Adrenal gland (tissue), 9 donors: ENCODE measurements at regions not wholly inside any gene's neighbourhood (a gene's known extent, or its start where the extent isn't known, plus 50 kb on each side); places are given as distances from the start of the nearest gene placed in this dataset.

ENCODE experiments used
- DNase-seq, 7 donors: peaks; one replicate each; pipeline ENCODE4 v3.0.0-alpha.2; 2019 to 2020
- H3K27ac ChIP-seq, 5 donors: fragments of 200-600 bp; sonication (generic) in 4 of 5; 1 replicate in 3 of 5; 2 replicates in 2 of 5; pipeline versions ENCODE4 v1.5.1 to v1.8.0; 2016 to 2020; ENCODE audit warnings: mild to moderate bottlenecking in 1 of 5
- H3K27me3 ChIP-seq: fragments of 200-600 bp; 2 replicates; pipeline ENCODE4 v1.8.0; 2021
- H3K36me3 ChIP-seq, 2 donors: fragments of 200-600 bp; replicated peaks in 1 of 2; 1 replicate in 1 of 2; 2 replicates in 1 of 2; pipeline versions ENCODE4 v1.5.1 to v1.8.0; 2018 to 2022
- H3K4me1 ChIP-seq, 2 donors: fragments of 200-600 bp; replicated peaks in 1 of 2; 1 replicate in 1 of 2; 2 replicates in 1 of 2; pipeline versions ENCODE4 v1.5.1 to v1.8.0; 2018 to 2021
- H3K4me3 ChIP-seq, 4 donors: fragments of 200-600 bp; sonication (generic) in 3 of 4; one replicate each; pipeline ENCODE4 v1.5.1; 2016 to 2018
- H3K9me3 ChIP-seq, 3 donors: fragments of 200-600 bp; sonication (generic) in 1 of 3; replicated peaks in 1 of 3; 1 replicate in 2 of 3; 2 replicates in 1 of 3; pipeline versions ENCODE4 v1.5.1 to v1.8.0; 2016 to 2021
- POLR2A ChIP-seq, 2 donors: fragments of 450-650 bp; IDR thresholded peaks; one replicate each; pipeline ENCODE4 v1.6.1; 2017; ENCODE audit warnings: antibody characterized with exemption in 2 of 2, mild to moderate bottlenecking in 2 of 2, moderate library complexity in 1 of 2
- WGBS, 4 donors: extraction: QIAGEN DNeasy Blood & Tissue Kit in 2 of 4; methylation state at CpG; one replicate each; pipeline versions ENCODE4 v1.1.5 to v1.1.7; 2013 to 2017; 5-methylcytosine and 5-hydroxymethylcytosine counted together
- intact Hi-C, 2 donors: fragments of 100-400 bp; cut with DNase I; formaldehyde crosslinking; loops; one replicate each; pipeline versions ENCODE4 v1.14.1 to v1.15.0; 2022 to 2023
- TF ChIP-seq, protein P1 (sequence below), 6 experiments: fragments of 450-650 bp in 4 of 6; fragments of 200-600 bp in 2 of 6; sonication (generic) in 1 of 6; IDR thresholded peaks; 1 replicate in 5 of 6; 2 replicates in 1 of 6; pipeline versions ENCODE4 v1.5.1 to v1.8.0; 2016 to 2021; ENCODE audit warnings: antibody characterized with exemption in 6 of 6, mild to moderate bottlenecking in 2 of 6, moderate library complexity in 1 of 6
- donor health status: healthy with polysubstance abuse.
- donor health status: Bipolar disorder and iron deficiency.
- donor health status: DM: yes; HTN: yes; CAD: no.
- donor health status: DM: no; HTN: no; CAD: no.
- donor health status: DM: no; HTN: no; CAD: no.

DNA sequence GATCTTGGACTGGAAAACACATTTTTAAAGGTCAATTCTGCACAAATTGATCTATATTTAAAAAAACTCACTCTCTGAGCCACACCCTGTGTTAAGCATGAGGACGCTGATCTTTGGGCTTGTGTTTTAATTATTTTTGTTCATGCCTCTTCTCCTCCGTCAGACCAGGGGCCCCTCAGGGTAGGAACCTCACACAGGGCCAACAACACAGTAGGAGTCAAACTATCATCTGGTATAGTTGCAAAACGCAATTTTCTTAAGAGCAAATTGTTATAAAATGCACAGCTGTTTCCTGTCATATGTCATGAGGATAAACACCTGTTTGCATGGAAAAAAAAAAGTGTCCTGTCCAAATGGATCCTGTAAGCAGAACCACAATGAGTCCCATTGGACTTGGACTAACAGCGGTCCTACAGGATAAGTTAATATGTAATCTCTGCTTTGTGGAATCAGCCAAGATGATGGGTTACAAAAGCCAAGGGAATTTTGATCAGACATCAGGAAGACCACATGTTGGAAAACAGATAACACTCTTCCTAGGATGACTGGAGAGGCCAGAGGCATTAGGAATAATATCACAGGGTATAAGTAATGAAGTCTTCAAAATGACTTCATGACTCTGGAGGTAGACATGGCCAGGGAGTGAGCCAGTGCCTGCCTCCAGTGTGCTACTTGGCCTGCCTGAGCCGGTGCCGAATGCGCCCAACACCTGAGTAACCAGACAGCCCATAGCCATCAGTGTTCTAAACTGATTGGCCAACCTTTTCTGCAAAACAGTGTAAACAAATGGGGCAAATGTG lies 184.9 kb upstream of the ADCY1 start:
- no peaks in the 10 kb centered on the region for H3K36me3 ChIP-seq
- no peak for DNase-seq
- no peaks in the 10 kb centered on the region for H3K27me3 ChIP-seq
- 72 to 82% (median 81%) methylated on average over 7 of the region's 7 CpGs for WGBS, 4 donors
- H3K9me3 ChIP-seq = no peaks in the 10 kb centered on the region
- no peaks in the 10 kb centered on the region for H3K4me1 ChIP-seq
- no peak overlapping the region for H3K27ac ChIP-seq
- TF ChIP-seq, protein P1, sequence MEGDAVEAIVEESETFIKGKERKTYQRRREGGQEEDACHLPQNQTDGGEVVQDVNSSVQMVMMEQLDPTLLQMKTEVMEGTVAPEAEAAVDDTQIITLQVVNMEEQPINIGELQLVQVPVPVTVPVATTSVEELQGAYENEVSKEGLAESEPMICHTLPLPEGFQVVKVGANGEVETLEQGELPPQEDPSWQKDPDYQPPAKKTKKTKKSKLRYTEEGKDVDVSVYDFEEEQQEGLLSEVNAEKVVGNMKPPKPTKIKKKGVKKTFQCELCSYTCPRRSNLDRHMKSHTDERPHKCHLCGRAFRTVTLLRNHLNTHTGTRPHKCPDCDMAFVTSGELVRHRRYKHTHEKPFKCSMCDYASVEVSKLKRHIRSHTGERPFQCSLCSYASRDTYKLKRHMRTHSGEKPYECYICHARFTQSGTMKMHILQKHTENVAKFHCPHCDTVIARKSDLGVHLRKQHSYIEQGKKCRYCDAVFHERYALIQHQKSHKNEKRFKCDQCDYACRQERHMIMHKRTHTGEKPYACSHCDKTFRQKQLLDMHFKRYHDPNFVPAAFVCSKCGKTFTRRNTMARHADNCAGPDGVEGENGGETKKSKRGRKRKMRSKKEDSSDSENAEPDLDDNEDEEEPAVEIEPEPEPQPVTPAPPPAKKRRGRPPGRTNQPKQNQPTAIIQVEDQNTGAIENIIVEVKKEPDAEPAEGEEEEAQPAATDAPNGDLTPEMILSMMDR (IDR thresholded peaks at IDR 0.05) = no peak
- TF ChIP-seq POLR2A (IDR thresholded peaks at IDR 0.05) = no peak
- intact Hi-C loops = no loop called here
- no peak overlapping the region for H3K4me3 ChIP-seq

GRCh38 chr7:45390180-45390579 lies 184.0 kb upstream of the ADCY1 start:
- Histone ChIP-seq H3K4me1 (no peaks in the 10 kb centered on the region), H3K36me3 (no peaks in the 10 kb centered on the region), H3K27ac (no peak overlapping the region), H3K4me3 (no peak overlapping the region), H3K27me3 (no peaks in the 10 kb centered on the region), H3K9me3 (no peaks in the 10 kb centered on the region)
- TF ChIP-seq, protein P1 (IDR thresholded peaks at IDR 0.05) = no peak
- no peak for TF ChIP-seq POLR2A (IDR thresholded peaks at IDR 0.05)
- 54 to 77% (median 73%) methylated on average over 4 of the region's 4 CpGs for WGBS, 4 donors
- intact Hi-C loops = no loop called here
- no peak for DNase-seq

DNA sequence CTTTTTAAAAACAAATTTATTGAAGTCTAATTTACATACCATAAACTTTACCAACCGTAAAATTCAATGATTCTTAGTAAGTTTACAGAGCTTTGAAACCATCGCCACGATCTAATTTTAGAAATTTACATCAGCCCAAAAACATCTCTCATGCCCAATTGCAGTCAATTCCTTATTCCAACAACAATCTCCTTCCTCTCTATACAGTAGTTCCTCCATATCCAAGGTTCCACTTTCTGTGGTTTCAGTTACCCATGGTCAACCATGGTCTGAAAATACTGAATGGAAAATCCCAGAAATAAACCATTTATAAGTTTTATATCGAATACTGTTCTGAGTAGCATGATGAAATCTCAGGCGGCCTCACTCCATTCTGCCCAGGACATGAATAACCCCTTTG lies 183.4 kb upstream of the ADCY1 start:
- no peak overlapping the region for H3K27ac ChIP-seq
- H3K27me3 ChIP-seq = no peaks in the 10 kb centered on the region
- DNase-seq = no peak
- no peaks in the 10 kb centered on the region for H3K36me3 ChIP-seq
- no peak for TF ChIP-seq POLR2A (IDR thresholded peaks at IDR 0.05)
- TF ChIP-seq, protein P1 (IDR thresholded peaks at IDR 0.05) = no peak
- 64 to 84% (median 75%) methylated on average over 5 of the region's 5 CpGs for WGBS, 4 donors
- H3K9me3 ChIP-seq = no peaks in the 10 kb centered on the region
- no peak overlapping the region for H3K4me3 ChIP-seq
- no peaks in the 10 kb centered on the region for H3K4me1 ChIP-seq
- intact Hi-C loops = no loop called here

- H3K4me3 ChIP-seq = no peak overlapping the region
- no peak for DNase-seq
- H3K9me3 ChIP-seq = no peaks in the 10 kb centered on the region
- TF ChIP-seq, protein P1 (IDR thresholded peaks at IDR 0.05) = no peak
- no peaks in the 10 kb centered on the region for H3K36me3 ChIP-seq
- no peaks in the 10 kb centered on the region for H3K27me3 ChIP-seq
- 73 to 83% (median 80%) methylated on average over 17 to 38 of the region's 38 CpGs for WGBS, 4 donors
- no peaks in the 10 kb centered on the region for H3K4me1 ChIP-seq
- H3K27ac ChIP-seq = no peak overlapping the region
- intact Hi-C loops = no loop called here
These were observed 182.3 kb upstream of the ADCY1 start for GRCh38 chr7:45391618-45392451.
